OCI-LY1 (cell line): ENCODE measurements at regions not wholly inside any gene's neighbourhood (a gene's known extent, or its start where the extent isn't known, plus 50 kb on each side); places are given as distances from the start of the nearest gene placed in this dataset.

Experiments used
- H2AFZ ChIP-seq: fragments of 200-600 bp; sonication (generic), shearing (Covaris generic); 2 replicates; pipeline ENCODE4 v1.6.0; 2014; ENCODE audit warnings: antibody characterized with exemption, mild to moderate bottlenecking, low read length
- H3F3A ChIP-seq: fragments of 200-600 bp; sonication (generic), shearing (Covaris generic); 2 replicates; pipeline ENCODE4 v1.6.0; 2014; ENCODE audit warnings: mild to moderate bottlenecking, antibody characterized with exemption, low read length, moderate library complexity; ENCODE audit not compliant: insufficient read depth
- H3K27ac ChIP-seq: fragments of 200-600 bp; sonication (generic); 2 replicates; pipeline ENCODE4 v1.5.1; 2014; ENCODE audit warnings: low read length, mixed run types, mild to moderate bottlenecking, low read depth; ENCODE audit not compliant: poor library complexity, severe bottlenecking
- H3K27me3 ChIP-seq: fragments of 200-600 bp; sonication (generic); 2 replicates; pipeline ENCODE4 v1.6.0; 2014; ENCODE audit warnings: antibody characterized with exemption, mild to moderate bottlenecking, low read length, moderate library complexity; ENCODE audit not compliant: insufficient read depth
- H3K36me3 ChIP-seq: fragments of 200-600 bp; sonication (generic); 2 replicates; pipeline ENCODE4 v1.6.1; 2014; ENCODE audit warnings: mild to moderate bottlenecking, antibody characterized with exemption, low read length, moderate library complexity, mixed read lengths; ENCODE audit not compliant: insufficient read depth
- H3K4me1 ChIP-seq: fragments of 200-600 bp; sonication (generic); 2 replicates; pipeline ENCODE4 v1.5.1; 2014; ENCODE audit warnings: mild to moderate bottlenecking, low read length, moderate library complexity; ENCODE audit not compliant: insufficient read depth, severe bottlenecking
- H3K4me2 ChIP-seq: fragments of 200-600 bp; sonication (generic), shearing (Covaris generic); 2 replicates; pipeline ENCODE4 v1.6.1; 2014; ENCODE audit warnings: low read length
- H3K4me3 ChIP-seq: fragments of 200-600 bp; sonication (generic); 2 replicates; pipeline ENCODE4 v1.5.1; 2014; ENCODE audit warnings: low read length, low read depth, mild to moderate bottlenecking, mixed read lengths; ENCODE audit not compliant: poor library complexity, severe bottlenecking
- H3K79me2 ChIP-seq: fragments of 200-600 bp; shearing (Covaris generic); 2 replicates; pipeline ENCODE4 v1.6.1; 2016; ENCODE audit warnings: mixed run types, low read length, mixed read lengths; ENCODE audit not compliant: insufficient read depth
- H3K9ac ChIP-seq: fragments of 200-600 bp; sonication (generic), shearing (Covaris generic); 2 replicates; pipeline ENCODE4 v1.6.1; 2014; ENCODE audit warnings: mild to moderate bottlenecking, low read length, mixed read lengths
- H3K9me2 ChIP-seq: fragments of 200-600 bp; sonication (generic), shearing (Covaris generic); 2 replicates; pipeline ENCODE4 v1.6.1; 2014; ENCODE audit warnings: low read depth, mild to moderate bottlenecking, low read length, mixed read lengths
- H3K9me3 ChIP-seq: fragments of 200-600 bp; shearing (Covaris generic); 2 replicates; pipeline ENCODE4 v1.6.1; 2014; ENCODE audit warnings: low read length, mixed read lengths
- H4K20me1 ChIP-seq: fragments of 200-600 bp; sonication (generic), shearing (Covaris generic); 2 replicates; pipeline ENCODE4 v1.6.0; 2016; ENCODE audit warnings: mild to moderate bottlenecking, low read length; ENCODE audit not compliant: insufficient read depth
- EZH2 ChIP-seq: fragments of 200-600 bp; sonication (generic), shearing (Covaris generic); IDR thresholded peaks from 2 replicates; pipeline ENCODE4 v1.8.0; 2017; ENCODE audit warnings: borderline replicate concordance, mixed run types, mild to moderate bottlenecking, antibody characterized with exemption, low read length, moderate library complexity, mixed read lengths
- TF ChIP-seq, protein P1 (sequence below): fragments of 200-600 bp; sonication (generic), shearing (Covaris generic); IDR thresholded peaks from 2 replicates; pipeline ENCODE4 v1.5.1; 2017; ENCODE audit warnings: mild to moderate bottlenecking, antibody characterized with exemption, low read length, moderate library complexity, mixed read lengths

- Histone ChIP-seq H3K27me3 (0 out of 2 replicates have a peak, but pooled peaks cover 6% of the 10 kb centered on the region), H3K36me3 (no peaks in the 10 kb centered on the region), H4K20me1 (no peaks in the 10 kb centered on the region), H2AFZ (no peak overlapping the region), H3K4me3 (no peak overlapping the region), H3K4me2 (no peak overlapping the region), H3K4me1 (no peaks in the 10 kb centered on the region), H3K27ac (no peak overlapping the region), H3F3A (no peaks in the 10 kb centered on the region), H3K79me2 (no peaks in the 10 kb centered on the region), H3K9me2 (no peaks in the 10 kb centered on the region), H3K9ac (no peak overlapping the region), H3K9me3 (no peaks in the 10 kb centered on the region)
- TF ChIP-seq, protein P1, sequence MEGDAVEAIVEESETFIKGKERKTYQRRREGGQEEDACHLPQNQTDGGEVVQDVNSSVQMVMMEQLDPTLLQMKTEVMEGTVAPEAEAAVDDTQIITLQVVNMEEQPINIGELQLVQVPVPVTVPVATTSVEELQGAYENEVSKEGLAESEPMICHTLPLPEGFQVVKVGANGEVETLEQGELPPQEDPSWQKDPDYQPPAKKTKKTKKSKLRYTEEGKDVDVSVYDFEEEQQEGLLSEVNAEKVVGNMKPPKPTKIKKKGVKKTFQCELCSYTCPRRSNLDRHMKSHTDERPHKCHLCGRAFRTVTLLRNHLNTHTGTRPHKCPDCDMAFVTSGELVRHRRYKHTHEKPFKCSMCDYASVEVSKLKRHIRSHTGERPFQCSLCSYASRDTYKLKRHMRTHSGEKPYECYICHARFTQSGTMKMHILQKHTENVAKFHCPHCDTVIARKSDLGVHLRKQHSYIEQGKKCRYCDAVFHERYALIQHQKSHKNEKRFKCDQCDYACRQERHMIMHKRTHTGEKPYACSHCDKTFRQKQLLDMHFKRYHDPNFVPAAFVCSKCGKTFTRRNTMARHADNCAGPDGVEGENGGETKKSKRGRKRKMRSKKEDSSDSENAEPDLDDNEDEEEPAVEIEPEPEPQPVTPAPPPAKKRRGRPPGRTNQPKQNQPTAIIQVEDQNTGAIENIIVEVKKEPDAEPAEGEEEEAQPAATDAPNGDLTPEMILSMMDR = no peak
- TF ChIP-seq EZH2 = no peak
These were observed 179.4 kb downstream of the SNAPC1 start for GRCh38 chr14:61941421-61942150.

DNA sequence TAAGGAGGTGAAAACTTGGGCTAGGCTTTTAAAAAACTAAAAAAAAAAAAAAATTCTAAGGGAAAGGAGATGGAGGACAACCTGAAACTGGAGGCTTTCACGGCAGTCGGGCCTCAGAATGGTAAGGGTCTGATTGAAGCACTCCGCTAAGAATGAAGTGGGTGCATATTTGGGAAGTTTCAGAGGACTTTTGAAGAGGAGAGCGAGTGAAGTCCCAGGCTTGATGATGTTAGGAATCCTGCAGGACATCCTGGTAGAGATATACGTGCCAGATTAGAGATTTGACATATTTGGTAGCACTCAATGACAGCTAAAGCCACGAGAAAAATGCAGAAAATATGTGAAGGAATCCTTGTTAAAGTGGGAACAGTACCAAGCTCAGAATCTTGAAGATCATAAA is 186.2 kb downstream of the SNAPC1 start:
- TF ChIP-seq, protein P1 = no peak
- TF ChIP-seq EZH2 = no peak

DNA sequence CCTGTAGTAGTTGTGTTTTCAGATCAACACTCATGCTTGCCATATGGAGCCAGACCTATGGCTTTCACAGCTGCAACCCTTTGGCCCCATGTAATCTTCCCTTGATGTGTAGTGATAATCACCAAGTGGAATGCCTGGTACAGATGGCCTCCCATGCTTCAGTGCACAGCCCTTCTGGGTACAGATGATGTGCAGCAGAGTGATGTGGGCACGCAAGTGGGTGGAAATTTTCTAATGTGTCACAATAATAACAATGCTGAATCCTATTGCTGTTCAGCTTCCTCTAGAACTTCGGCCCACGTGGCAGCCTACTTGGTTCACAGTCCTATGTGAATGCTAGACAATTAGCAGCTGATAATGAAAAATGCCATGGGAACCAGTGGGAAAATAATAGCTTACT is 188.1 kb downstream of the SNAPC1 start:
- no peaks in the 10 kb centered on the region for H3K27me3 ChIP-seq
- no peak overlapping the region for H3K9ac ChIP-seq
- H4K20me1 ChIP-seq = no peaks in the 10 kb centered on the region
- H3K9me2 ChIP-seq = no peaks in the 10 kb centered on the region
- H3F3A ChIP-seq = no peaks in the 10 kb centered on the region
- no peaks in the 10 kb centered on the region for H3K79me2 ChIP-seq
- H3K27ac ChIP-seq = no peak overlapping the region
- no peaks in the 10 kb centered on the region for H3K36me3 ChIP-seq
- no peak for TF ChIP-seq EZH2
- TF ChIP-seq, protein P1 = no peak
- H2AFZ ChIP-seq = no peak overlapping the region
- no peaks in the 10 kb centered on the region for H3K4me1 ChIP-seq
- no peak overlapping the region for H3K4me3 ChIP-seq
- no peaks in the 10 kb centered on the region for H3K9me3 ChIP-seq
- no peak overlapping the region for H3K4me2 ChIP-seq

More for the DNA sequence above, 186.2 kb downstream of the SNAPC1 start:
- no peak overlapping the region for H2AFZ ChIP-seq
- no peaks in the 10 kb centered on the region for H4K20me1 ChIP-seq
- H3K9me2 ChIP-seq = no peaks in the 10 kb centered on the region
- no peak overlapping the region for H3K4me2 ChIP-seq
- no peaks in the 10 kb centered on the region for H3K79me2 ChIP-seq
- no peak overlapping the region for H3K9ac ChIP-seq
- no peak overlapping the region for H3K27ac ChIP-seq
- H3K36me3 ChIP-seq = no peaks in the 10 kb centered on the region
- H3K27me3 ChIP-seq = no peaks in the 10 kb centered on the region
- no peaks in the 10 kb centered on the region for H3K4me1 ChIP-seq
- H3F3A ChIP-seq = no peaks in the 10 kb centered on the region
- no peak overlapping the region for H3K4me3 ChIP-seq
- H3K9me3 ChIP-seq = no peaks in the 10 kb centered on the region
